ENCODE measurements at regions not wholly inside any gene's neighbourhood (a gene's known extent, or its start where the extent isn't known, plus 50 kb on each side); places are given as distances from the start of the nearest gene placed in this dataset.
"Not testable (repeated sequence)": the region's sequence is repeated elsewhere in the genome, so short reads cannot be mapped to it uniquely, and the experiment has no call there.

DNA sequence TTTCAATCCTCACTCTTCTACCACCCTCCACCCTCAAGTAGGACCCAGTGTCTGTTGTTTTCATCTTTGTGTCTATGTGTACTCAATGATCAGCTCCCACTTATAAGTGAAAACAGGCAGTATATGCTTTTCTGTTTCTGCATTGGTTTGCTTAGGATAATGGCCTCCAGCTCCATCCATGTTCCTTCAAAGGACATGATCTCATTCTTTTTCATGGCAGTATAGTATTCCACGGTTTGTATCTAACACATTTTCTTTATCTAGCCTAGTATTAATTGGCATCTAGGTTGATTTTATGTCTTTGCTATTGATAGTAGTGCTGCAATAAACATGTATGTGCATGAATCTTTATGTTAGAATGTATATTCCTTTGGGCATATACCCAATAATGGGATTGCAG, 259.8 kb upstream of the KIF2A start:
- no peak for DNase-seq

DNA sequence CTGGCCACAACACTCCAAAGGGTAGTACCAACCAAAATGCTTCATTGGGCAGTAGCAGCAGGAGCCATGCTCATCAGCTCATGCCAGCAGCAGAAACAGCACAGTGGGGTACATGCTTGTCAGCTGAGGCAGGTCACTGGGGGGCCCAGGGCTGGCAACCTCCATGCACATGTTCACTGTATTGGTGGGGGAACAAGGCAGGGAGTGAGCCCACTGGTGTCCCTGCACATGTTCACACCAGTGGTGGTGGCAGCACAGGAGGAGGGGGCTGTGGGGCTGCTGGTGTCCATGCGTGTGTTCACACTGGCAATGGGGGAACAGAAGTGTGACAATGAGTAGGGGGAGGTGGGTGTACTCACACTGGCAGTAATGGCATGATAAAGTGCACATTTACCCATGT, 254.3 kb upstream of the KIF2A start:
- DNase-seq: no peak

DNA sequence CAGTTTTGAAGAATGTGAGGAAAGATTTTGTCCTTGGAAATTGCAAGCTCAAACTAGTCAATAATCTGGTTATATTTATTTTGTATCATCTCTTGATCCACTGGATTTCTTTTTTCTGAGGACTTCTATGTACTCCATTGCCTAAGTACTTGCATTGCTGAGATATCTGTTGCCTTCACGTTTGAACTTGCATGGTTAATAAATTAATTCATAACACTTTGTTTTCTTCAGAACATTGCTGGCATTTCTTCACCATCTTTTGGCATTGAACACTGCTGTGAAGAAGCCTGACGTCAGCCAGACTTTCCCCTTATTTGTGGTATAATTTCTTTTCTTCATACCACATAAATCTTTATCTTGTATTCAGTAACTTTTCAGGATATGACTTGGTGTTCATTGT, 246.0 kb upstream of the KIF2A start:
- DNase-seq: no peak

DNA sequence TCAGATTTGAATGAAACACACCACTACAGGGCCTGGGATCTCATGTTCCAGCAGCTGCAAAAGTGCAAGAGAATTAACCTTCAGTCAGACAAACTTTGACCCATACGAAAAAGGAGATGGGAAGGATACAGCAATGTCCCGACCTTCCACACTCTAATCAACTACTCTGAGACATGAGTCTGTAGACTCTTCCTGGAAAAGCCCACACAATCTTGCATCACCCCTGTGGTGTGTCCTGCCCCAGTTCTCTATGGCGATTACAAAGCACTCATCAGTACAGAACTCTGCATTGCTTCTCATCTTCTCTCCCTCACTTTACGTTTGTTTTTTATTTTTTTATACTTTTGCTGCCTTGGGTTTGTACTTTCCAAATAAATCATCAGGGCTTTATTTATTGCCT, 241.0 kb upstream of the KIF2A start:
- no peak for DNase-seq

DNA sequence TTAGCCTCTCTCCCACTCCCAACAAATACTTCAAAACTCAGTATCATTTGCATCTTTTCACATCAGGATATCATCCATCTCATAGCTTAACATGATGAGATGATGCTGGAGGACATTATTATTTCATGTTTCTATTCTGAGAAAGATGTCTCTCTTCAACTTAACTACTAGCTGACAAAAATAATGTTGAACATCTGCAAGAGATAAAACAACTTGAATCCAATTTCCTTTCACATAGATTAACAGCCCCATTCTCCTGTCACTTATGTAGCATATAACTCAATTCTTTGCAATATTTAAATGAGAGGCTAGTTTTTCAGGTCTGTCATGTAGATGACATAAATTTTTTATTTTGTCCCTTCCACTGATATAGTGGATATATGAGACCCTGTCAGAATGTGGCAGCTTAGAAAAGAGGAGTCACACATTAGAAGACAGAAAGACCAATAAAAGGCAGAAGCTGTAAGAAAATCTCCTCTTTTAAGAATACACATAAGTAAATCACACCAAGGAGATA, 239.2 kb upstream of the KIF2A start:
- no peak for DNase-seq

DNA sequence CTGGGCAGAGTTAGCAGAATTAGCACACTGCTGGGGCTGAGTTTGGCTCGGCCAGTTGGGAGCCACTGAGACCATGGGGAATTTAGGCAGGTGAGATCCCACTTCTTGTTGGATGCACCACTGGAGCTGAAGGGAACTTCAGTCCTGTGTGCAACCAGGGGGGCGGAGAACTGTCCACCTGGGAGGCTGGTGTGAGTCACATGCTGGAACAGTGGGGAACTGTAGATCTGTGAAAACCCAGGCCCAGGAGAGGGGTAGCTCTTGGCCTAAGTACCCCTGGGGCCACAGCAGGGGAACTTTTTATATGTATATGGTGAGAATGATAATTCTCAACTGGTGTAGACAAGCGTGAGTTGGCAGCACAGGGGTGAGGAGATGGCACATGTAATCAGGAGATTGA, 237.5 kb upstream of the KIF2A start:
- DNase-seq: no peak

DNA sequence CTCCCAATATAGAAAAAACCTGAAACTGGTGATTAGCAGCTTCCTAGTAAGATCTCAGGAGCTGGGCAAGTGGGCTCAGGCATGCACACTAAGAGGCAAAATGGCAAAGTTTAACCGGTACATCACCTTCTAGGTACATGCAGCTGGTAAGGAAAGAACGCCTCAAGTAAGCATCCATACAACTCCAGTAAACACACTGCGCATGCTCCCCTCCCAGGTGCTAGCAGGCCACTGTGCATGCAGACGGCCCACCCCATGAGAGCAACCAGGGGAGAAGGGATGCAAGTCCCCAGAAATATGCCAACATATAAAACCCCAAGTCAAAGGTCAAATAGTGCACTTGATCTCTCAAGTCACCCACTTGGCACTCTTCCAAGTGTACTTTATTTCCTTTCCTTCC, 228.6 kb upstream of the KIF2A start:
- no peak for DNase-seq

DNA sequence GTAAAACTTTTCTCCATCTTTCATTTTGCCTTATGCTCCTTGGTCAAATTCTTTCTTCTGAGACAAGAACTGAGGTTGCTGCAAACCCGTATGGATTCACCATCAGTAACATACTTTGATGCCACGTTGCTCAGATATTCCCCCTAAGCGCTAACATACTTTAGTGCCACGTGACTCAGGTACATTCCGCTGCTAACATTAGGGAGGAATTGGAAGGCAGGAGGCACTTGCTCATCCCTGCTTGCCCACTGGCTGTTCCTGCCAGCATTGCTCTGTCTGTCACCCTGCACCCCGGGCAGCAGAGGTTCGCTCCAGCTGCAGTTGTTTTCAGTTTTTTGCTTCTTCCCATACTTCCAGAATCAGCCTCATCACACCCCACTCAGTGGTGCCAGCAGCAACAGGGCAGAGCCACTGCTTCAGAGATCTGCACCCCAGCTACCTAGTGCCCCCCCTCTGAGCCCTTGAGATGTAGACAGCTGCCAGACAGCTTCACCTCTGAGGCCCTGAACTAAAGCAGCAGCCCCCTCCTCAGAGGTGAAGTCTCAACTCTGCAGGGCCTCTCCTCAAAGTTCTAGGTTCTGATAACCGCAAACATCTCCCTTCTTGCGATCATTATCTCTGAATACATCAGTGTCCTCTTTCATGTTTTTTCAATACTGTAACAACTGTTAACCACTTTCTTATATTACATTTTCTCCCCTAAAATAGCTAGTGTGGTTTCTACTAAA, 228.0 kb upstream of the KIF2A start:
- DNase-seq: no peak

DNA sequence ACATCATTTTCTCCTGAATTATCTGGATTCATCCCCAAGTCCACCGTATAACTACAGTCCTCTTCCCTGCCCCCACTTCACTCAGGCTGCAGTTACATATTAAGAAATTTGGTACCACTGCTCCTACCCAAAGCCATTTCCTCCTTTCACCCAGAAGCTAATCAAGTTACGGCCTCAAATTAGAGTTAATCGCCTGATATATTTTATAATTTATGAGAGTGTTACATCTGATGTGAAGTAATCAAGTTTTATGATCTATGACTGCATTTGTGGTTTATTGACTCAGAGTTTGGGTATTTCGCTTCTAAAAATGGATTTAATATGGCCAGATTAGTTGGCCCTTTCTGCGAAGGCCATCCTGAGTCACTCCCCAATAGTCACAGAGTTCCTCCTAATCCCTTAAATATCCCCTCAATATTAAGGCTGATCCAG, 223.6 kb upstream of the KIF2A start:
- no peak for DNase-seq

DNA sequence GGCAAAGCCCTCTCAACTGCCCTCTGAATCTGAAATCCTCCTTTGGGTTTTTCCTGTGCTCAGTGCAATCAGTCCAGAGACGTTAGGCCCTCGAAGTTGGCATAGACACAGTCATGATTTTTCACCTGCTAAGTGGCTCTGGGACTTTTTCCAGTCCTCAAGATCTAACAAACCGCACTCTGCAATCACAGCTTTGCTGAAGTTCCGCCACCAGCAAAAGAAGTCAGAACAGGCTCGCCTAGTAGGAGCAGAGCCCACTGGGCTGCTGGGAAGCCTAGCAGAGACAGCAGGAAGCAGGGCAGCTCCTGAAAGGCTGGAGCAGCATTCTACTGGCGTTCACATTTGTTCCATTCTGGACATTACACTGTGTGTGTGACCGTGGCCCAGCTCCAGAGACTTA, 222.8 kb upstream of the KIF2A start:
- DNase-seq: no peak

DNA sequence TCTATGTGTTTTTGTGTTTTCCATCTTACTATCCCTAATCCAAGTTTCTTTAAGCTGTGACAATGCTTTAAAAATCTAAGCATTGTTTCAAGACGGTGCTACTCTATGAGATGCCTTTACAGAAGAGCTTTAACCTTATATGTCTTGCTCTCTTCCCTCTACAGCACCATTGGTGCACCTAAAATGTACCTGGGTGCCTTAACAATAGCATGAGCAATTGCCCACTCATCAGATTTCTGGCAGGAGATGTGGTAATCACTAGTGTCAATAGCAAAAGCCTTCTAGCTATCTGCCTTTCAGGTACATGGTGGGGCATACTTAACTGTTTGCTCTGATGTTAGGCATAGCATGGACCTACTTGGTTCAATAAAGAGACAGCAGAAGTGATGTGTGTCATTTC, 222.3 kb upstream of the KIF2A start:
- DNase-seq: no peak

DNA sequence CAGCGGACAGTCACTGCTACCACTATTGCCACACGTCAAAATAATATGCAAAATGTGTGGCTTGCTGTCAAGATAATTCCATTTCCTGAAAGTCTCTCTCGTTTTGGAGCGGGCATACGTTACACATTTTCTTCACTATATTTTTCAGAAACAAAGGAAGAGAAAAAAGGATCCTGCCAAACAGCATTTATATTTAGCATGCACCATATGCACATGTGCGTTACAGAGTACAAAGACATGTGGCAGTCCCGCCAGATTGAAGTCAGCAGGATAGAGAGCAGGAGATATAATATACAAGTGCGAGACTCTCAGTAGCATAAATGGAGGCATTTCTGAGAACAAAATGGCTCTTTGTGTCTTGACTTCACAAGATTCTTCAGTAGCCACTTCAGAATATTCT, 221.6 kb upstream of the KIF2A start:
- no peak for DNase-seq

DNA sequence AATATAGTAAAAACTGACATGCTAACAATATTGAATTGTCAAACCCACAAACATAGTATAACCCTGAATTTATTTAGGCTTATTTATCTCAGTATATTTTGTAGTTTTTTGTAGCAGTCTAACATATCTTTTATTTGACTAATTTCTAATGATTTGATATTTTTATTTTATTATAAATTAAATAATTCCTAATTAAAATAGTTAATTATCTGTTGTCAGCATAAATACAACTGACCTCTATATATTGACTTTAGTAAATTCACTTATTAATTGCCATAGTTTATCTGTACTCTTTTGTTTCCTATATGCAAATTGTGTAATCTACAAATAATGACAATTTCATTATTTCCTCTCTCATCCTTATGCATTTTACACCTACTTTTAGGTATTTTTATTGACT, 215.1 kb upstream of the KIF2A start:
- DNase-seq: no peak

DNA sequence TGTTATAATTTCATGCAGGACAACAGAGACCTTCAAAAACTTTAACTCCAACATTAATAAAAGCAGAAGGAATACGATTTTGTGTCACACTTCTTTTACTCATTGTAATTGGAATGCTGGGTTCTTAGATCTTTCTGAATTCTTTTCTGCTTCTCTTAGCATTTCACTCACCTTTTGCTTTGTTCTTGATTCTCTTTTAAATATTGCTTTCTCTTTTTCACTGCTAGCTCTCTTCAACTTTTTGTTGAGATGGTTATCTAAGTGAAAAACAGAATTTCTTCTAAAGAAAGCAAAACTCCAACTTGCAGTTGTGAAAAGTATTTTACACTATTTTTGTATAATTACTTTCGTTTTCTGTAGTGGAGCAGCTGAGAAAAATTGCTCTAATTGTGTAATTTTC, 212.6 kb upstream of the KIF2A start:
- no peak for DNase-seq

DNA sequence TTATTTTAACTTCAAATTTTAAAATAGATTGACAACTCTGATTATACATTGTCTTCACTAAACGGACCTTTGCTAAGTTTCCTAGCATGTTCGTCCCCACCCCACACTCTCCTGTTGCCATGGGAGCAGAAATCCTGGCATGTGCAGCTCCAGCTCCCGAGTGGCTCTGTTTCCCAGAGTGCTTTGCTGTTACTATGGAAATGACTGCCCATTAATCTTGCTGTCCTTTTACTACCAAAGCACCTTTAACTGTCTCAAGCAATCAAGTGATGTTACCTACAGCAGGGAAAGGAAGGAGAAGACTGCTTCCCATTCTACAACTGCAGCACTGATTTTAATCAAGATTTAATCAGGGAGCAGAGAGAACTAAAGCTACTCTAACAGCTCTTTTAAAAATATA, 212.0 kb upstream of the KIF2A start:
- peak; percentile 86 for DNase-seq

DNA sequence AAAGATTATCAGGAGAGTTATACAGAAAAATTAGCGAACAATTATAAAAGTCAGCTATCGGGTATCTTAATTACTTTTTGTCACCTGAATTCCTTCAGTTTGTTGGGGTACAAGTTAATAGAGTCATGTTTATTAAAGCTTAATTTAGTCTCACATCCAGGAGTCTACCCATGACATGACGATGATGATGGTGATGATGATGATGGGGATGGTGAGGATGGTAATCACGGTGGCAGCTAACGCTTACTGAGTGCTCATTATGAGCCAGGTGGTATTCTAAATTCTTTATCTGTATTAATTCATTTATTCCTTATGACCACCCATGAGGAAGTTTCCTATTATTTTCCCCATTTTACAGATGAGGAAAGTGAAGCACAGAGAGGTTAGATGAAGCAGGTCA, 208.6 kb upstream of the KIF2A start:
- no peak for DNase-seq

DNA sequence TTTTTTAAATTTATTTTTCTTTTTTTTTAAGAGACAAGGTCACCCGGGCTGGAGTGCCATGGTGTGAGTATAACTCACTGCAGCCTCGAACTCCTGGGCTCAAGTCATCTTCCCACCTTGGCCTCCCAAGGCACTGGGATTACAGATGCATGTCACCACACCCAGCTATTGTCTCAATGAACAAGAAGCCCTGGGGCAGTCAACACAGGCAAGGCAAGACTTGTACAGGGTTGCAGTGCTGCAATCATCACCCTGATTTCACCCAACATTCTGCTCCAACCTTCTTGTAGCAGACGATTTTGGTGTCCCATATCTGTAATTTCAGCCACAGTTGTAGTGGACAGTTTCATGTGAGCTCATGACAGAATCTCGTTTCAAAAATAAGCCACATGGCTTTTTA, 205.8 kb upstream of the KIF2A start:
- DNase-seq: no peak

DNA sequence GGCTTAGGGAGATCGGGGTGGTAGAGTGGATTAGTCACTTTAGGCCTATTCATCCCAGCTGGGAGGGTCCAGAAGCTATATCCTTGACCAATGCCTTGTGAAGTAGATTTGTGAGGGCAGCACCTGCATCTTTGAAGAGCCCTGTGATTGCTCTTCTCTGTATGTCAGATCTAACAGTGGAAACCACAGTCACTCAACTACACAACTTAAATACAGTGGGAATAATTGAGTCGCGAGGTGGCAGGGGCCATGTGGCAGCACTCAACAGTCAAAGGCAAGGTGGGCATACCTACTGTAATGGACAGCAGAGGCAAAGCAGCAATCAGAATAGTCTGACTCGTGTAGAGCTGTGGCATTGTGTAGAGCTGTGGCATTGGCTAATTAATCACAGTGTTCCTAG, 202.1 kb upstream of the KIF2A start:
- DNase-seq: not testable (repeated sequence)

DNA sequence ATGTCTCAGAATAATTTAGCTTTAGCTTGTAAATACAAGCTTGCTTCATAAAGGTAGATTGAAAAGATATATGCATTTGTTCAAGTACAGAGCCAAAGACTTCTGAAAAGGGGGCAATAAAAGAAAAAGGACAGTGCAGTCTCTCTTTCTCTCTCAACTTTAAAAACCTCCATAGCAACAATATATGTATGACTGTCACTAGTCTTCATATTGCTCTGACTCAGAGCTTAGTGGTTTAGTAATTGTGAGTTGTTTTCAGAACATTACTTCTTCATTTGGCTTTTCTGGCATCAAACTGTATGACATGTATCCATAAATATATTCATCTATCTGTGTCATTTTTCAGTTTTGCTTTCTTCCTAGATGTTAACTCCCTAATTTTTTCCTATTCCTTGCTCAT, 194.6 kb upstream of the KIF2A start:
- no peak for DNase-seq

DNA sequence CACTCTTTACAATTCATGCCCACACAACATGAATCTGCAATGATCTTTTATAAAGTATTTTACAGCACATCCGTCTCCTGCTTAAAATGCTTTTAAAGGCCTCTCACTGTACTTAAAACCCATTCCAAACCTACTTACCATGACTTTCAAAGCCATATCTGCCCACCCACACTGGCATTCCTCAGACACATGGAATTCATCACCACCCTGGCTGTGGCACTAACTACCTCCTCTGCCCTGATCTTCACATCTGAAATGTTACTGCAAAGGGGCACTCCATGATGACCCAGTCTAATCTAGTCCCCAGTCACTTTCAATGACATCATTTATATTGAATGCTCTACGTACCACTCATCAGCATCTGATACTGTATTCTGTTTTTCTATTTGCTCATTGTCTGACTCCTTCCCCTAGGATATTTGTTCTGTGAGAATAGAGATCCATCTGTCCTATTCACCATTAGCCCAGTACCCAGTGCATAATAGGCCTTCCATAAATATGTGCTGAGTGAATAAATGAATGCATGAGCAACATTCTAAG, 193.2 kb upstream of the KIF2A start:
- DNase-seq: no peak

DNA sequence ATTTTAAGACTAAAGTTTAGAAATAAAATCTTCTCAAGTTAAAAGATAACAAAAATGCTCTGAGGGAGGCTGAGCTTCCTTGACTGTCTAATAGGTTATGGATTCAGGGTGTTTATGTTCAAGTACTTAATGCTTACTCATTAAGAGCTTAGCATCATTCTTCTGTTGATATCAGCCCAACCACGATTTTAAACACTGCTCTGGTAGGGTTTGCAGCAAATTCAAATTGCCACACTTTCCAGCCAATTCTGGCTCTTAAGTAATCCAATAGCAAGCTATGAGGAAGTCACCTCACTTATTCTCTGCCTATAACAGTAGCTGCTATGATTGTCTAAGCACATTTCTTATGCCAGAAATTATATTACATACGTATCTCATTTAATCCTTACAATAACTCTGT, 191.0 kb upstream of the KIF2A start:
- DNase-seq: no peak

DNA sequence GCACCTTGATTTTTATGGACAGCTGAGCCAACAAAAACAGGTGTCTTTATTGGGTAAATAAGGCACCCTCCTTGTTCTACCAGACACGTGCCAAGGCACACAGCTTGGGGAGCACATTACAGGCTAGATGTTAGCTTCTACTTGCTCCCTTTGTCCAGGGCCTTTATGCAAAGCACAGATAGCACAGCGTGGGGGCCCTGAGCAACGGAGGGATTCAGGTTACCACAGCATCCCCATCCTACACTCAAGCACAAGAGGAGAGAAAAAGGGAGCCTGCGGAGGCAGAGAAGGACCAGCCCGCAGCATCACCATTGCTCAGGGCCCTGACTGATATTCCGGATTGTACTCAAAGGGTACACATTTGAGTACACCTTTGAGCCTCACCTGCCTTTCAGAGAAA, 181.7 kb upstream of the KIF2A start:
- DNase-seq: peak; percentile 78

DNA sequence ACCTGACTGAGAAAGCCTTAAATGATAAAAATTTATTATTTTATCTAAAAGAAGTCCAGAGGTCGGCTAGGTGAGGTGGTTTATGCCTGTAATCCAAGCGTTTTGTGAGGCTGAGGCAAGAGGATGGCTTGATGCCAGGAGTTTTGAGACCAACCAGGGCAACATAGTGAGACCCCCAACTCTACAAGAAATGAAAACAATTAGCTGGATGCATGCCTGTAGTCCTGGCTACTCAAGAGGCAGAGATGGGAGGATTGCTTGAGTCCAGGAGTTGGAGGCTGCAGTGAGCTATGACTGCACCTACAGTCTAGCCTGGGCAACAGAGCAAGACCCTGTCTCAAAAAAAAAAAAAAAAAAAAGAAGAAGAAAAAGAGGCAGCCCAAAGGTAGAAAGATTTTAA, 179.9 kb upstream of the KIF2A start:
- no peak for DNase-seq

DNA sequence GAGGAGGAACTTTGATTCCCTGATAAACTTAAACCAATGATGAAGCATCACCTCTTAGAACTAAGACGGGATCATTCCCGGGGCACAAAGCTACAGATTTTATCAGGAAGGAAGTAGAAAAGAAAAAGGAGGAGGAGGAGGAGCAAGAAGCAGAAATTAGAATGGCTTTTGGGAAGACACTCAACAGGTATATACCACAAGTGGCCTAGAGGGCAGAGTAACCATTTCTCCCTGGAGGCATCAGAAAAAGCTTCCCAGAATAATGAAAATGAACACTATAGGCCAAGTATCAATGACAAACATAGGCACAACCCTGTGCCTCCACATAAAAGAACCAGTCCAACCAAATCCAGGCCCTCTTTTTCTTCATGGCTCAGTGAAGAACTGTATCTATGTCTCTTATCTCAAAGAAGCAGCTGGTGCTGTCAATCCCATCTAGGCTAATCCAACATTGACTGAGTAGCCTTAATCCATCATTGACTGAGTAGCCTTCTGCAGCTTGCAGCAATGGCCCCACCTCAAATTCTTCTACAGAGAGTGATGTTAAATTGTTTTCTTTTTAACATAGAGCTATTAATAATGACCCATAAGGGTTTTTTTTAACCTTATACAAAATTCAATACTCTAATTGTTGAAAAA, 178.8 kb upstream of the KIF2A start:
- DNase-seq: no peak

DNA sequence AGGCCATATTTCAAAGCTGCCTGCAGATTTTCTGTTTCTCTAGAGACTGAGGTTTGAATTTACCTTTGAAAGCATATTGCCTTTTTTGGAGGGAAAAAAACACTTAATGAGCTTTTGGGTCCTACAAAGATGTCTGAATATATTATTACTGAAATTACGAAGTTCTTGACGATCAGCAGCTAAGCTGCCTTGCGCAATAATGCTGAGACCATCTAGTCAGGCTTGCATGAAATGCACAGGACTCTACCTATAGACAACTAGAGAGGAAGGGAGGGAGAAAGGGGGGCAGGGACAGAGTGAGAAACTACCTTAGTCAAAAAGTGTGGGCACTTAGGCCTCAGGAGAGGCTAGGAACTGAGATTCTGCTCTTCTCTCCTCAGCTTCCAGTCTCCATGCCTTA, 175.9 kb upstream of the KIF2A start:
- no peak for DNase-seq

Data from NCI-H774 (cell line).